ENCODE measurements at regions not wholly inside any gene's neighbourhood (a gene's known extent, or its start where the extent isn't known, plus 50 kb on each side); places are given as distances from the start of the nearest gene placed in this dataset.

- no peak for TF ChIP-seq POLR2A (IDR thresholded peaks at IDR 0.05; ENCODE audit: low read depth, low read length)
- TF ChIP-seq, protein P1, sequence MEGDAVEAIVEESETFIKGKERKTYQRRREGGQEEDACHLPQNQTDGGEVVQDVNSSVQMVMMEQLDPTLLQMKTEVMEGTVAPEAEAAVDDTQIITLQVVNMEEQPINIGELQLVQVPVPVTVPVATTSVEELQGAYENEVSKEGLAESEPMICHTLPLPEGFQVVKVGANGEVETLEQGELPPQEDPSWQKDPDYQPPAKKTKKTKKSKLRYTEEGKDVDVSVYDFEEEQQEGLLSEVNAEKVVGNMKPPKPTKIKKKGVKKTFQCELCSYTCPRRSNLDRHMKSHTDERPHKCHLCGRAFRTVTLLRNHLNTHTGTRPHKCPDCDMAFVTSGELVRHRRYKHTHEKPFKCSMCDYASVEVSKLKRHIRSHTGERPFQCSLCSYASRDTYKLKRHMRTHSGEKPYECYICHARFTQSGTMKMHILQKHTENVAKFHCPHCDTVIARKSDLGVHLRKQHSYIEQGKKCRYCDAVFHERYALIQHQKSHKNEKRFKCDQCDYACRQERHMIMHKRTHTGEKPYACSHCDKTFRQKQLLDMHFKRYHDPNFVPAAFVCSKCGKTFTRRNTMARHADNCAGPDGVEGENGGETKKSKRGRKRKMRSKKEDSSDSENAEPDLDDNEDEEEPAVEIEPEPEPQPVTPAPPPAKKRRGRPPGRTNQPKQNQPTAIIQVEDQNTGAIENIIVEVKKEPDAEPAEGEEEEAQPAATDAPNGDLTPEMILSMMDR (IDR thresholded peaks at IDR 0.05; ENCODE audit: extremely low read depth in 1 of 2, insufficient read depth in 1 of 2, low read depth in 1 of 2, low read length in 2 of 2): no peak
Measured at GRCh38 chr5:62000646-62001045, 305.4 kb upstream of the KIF2A start.
